Fibroblast of peridontal ligament (primary cell): ENCODE measurements at regions not wholly inside any gene's neighbourhood (a gene's known extent, or its start where the extent isn't known, plus 50 kb on each side); places are given as distances from the start of the nearest gene placed in this dataset.

Source experiments
- DNase-seq: peaks from one replicate; pipeline ENCODE4 v3.0.0-alpha.2; 2010; ENCODE audit errors: extremely low read depth

DNA sequence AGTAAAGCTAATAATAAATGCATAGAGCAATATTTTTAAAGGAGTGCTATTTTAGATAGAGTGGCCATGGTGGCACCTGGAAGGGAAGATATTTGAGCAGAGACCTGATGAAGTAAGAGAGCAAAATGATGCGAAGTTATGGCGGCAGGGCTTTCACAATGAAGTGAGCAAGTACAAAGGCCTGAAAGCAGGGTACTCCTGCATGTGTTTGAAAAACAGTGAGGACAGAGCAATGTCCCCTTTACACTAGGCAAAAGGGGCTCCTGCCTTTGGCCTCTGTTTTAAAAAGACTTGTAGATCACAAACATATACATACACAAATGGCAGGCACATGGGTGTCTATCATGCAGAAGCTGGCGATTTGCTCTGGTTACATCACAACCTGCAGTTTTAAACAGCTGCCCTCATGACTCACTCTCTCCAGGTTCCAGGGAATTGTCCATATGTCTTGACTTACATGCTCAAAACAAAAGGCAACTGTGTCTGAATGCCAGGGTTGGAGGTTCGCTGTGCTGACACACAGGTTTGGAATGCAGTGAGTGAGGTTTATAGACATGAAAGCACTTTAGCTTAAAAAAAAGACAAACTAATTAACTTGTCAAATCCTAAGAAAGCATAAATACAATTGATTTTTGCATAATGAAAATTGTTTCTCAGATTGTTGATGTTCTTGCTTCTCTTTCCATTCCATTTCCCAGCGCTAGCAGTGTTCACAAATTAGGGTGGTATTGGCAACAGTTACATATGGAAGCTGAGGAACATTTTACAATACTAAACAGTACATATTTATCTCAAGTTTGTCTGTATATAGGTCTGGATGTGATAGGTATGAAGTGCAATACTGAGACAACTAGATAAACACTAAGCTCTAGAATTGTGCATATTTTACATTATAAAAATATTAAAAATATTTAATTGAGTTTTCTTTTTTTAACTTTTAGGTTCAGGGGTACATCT lies 313.9 kb downstream of the BARHL2 start:
- peak; percentile 95 for DNase-seq

DNA sequence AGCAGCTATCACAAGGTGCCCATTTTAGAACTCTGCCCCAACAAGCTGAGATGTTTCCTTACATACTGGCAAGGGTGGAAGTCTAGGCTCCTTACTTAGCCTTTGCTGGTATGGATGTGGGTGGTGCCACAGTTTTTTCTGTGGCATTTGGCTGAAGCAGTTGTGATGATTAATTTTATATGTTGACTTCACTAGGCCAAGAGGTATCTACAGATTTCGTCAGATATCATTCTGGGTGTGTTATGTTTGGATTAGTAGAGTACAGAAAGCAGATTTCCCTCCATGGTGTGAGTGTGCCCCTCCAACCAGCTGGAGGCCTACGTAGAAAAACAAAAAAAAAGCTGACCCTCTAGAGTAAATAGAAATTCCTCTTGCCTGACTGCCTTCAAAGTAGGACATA lies 317.0 kb downstream of the BARHL2 start:
- DNase-seq: peak; percentile 45

GRCh38 chr1:90396917-90397316 lies 320.2 kb downstream of the BARHL2 start:
- no peak for DNase-seq

DNA sequence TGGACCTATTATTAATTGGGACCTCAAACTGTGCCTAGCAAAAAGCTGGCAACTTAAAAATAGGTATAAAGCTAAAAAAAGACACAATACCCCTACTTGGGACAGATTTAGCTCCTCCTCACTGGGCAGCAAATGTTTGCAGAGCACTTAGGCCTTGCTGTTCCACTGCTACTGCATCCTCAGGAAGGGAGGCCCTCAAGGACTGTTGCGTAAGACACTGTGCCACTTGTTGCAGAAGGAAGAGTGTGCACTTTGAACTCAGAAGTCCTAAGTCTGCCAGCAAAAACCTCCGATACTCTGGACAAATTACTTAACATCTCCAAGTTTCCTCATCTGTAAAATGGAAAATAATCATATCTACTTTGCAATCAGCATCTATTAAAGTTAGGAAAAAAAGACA lies 322.9 kb downstream of the BARHL2 start:
- no peak for DNase-seq

DNA sequence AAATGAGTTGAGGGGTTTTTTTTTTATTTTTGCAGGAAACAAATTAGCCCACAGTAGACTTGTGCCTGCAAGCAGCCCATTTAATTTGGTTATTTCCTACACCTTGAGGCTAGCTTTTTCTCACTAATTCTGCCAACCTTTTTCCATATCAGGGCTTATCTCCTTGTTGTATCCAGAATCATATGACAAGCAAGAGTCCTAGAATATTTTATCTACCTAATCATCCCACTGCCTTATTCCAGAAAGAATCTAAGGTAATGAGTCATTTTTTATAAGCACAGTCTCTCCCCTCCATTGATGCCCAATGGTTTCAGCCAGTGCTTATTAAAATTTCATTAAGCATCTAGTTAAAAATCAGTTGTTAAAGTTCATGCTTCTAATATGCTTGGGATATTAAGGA lies 324.1 kb downstream of the BARHL2 start:
- no peak for DNase-seq

- peak; percentile 44 for DNase-seq
Observed at GRCh38 chr1:90391126-90391525, 326.0 kb downstream of the BARHL2 start.

DNA sequence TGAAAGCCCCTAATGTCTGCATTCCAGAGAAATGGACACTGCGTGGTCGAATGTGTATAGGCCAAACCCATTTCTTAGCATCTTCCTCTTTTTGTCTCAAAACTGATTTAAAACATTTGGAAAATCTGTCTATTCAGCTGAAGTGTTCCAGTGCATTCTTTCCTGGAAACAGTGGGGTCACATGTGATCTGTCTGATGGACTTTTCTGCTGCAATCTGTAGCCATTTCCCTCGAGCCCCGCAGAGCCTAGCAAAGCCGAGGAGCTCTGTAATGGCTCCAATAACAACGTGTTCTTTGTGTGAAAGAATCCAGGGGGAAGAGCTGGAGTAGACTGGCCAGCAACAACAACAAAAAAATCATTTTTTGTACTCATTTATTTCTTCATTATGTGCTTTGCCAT lies 329.3 kb downstream of the BARHL2 start:
- peak; percentile 16 for DNase-seq

- DNase-seq: peak; percentile 78
Observed at GRCh38 chr1:90386899-90387720, 330.0 kb downstream of the BARHL2 start.

- DNase-seq: no peak
Observed at GRCh38 chr1:90384193-90384592, 332.9 kb downstream of the BARHL2 start.

DNA sequence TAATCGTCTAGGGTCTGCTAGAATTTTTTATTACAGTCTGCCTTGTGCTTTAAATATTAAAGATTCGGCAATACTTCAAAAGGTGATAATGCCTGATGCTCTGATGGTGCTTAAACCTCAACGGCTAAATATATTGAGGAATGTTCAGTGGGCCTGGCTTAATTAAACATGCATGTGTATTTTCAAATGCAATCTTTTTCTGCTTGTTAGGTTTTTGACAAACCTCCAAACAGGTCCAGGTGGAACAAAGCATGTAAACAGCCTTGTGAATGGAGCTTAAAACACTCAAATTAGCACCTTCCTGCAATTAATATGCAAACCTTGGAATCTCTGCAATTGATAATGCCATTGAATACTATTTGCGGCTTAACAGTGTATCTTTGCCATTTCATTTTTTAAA lies 334.9 kb downstream of the BARHL2 start:
- DNase-seq: no peak

GRCh38 chr1:90381598-90381997 lies 335.5 kb downstream of the BARHL2 start:
- no peak for DNase-seq

- DNase-seq: no peak
Observed at GRCh38 chr1:90371448-90371813, 345.7 kb downstream of the BARHL2 start.

DNA sequence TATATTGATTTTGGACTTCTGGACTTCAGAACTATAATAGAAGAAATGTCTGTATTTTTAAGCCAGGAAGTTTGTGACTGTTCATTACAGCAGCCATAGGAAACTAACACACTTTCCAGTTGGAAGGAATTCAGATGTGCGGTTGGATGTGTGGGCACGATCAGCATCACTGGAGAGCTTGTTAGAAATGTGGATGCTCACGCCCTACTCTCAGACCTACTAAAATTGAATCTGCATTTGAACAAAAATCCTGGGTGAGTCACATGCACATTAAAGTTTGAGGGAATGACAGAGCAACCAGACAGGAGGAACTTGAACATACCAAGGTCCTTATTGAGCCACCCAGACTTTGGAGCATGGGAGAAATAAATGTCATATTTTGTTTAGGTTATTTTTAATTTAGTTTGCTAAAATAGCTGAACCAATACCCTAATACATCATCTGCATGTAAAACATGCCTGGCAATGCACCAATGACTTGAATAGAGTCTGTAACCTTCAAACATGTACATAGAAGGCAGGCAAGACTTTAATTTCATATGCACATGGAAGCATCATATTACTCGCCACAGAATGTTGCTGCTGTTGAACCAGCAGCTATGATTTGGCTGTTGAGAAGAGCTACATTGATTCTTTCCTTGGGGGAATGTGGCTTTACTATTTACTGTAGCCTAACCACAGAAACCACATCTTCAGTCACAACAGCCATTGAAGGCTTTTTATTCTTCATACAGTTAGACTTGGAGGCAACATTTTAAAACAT lies 346.2 kb downstream of the BARHL2 start:
- peak; percentile 85 for DNase-seq

DNA sequence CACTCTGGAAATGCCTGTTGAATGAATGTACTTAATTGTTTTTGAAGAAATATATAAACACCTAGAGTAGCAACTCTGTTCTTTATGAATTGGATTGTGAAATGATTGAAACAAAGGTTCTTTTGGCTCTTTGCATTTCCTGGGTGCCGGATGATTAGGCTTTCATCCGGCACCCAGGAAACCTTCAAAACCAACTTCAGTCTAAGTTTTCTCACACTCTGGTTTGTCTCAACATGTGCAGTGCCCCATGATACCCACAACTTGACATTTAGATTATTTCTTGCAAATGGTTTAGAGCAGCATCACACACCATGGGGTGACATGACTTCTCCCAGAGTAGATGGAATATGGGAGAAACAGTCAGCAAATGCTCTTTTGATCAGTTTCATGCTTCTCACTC lies 354.9 kb downstream of the BARHL2 start:
- DNase-seq: no peak

DNA sequence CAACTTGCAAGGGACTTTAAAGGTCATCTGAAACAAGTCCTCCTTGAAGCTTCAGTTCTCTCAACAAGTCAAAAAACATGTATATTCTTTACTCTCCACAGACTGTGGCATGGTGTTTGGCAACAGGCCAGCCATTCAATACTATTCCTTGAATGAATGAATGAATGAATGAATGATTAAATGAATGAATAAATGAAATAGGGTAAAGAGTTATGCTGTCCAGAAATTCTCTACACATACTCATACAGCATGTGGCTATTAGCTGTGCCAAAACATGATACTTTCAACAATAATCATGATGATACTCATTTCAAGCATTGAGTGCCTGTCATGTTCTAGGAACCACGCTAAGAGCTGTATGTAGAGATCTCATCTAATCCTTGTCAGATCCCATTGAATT lies 356.1 kb downstream of the BARHL2 start:
- DNase-seq: no peak

DNA sequence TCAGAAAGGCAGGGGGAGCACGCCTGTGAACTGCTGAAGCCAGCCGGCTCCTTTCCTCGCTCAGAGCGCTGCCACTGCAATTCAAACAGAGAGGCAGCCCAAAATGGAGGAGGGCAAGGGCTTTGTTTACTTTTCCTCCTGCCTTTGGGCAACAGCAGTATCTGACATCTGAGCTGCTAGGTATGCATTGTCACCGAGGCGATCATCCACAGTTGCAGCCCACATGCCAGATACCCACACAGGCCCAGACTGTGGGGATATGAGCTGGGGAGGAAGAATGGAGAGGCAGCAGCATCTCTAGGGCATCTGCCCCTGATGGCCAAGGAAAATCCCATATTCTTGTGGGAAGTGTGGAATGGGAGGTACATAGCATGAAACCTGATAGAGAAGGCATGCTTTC lies 357.1 kb downstream of the BARHL2 start:
- DNase-seq: no peak

GRCh38 chr1:90358448-90358847 lies 358.7 kb downstream of the BARHL2 start:
- DNase-seq: no peak

DNA sequence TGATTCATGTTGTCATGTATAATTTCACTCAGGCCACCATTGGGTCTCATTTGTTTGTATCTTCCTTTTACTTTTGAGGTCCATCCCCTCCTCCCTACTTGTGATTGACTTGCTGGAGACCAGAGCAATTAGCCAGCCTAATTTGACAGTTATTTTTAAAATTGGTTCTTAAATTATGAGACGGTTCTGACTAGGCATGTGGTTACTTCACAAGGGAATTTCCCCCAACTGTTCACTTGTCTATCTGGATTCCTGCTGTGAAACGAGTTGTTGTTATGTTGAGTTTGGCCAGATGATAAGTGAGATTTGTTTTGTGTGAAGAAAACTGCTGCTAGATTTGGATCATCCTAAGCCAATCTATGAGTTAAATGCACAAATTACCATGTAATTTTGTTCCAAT lies 359.1 kb downstream of the BARHL2 start:
- DNase-seq: no peak

GRCh38 chr1:90356991-90357390 lies 360.1 kb downstream of the BARHL2 start:
- no peak for DNase-seq

DNA sequence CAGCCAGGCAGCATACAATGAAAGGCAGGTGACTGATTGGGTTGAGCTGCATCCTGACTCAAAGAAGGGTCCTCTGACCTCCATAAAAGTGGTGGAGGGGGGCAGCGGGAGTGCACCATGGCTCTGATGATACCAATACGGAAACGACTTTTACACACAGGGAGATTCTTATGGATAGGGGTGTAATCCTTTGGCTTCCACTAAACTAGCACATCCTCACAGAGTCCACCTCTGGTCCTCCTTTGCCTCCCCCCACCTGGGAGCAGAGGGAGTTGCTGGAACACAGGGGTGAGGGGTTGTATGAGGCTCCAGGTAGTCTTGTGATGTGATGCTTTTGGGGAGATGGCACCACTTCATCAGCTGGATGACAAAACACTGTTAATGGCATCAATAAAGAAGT lies 361.0 kb downstream of the BARHL2 start:
- no peak for DNase-seq

DNA sequence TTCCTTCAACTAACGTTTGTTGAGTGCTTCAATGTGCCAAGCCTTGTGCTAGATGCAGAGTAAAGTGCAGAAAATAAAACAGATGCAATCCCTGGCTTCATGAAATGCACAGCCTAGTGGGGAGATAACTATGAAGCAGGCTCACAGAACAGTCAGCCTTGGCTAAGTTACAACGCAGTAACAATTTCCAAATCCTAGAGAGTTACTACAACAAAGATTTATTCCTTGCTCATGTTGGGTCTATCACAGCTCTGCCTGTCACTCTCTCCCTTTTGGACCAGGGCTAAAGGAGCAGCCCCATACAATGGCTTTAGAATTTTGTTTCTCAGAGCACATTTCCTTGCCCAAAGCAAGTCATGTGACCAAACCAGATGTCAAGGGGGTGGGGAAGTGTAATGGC lies 359.8 kb downstream of the ZNF326 start:
- no peak for DNase-seq

- no peak for DNase-seq
Observed at GRCh38 chr1:90351019-90351418, 356.1 kb downstream of the ZNF326 start.
